RWPE2 (cell line): ENCODE measurements at regions not wholly inside any gene's neighbourhood (a gene's known extent, or its start where the extent isn't known, plus 50 kb on each side); places are given as distances from the start of the nearest gene placed in this dataset.

ENCODE experiments used
- ATAC-seq: fragments of 200-7000 bp; cut with Tn5 transposase; 3 replicates; pipeline ENCODE4 v1.9.1; 2021; ENCODE audit warnings: low read depth
- DNase-seq: peaks from one replicate; pipeline ENCODE4 v3.0.0-alpha.2; 2020; ENCODE audit warnings: low spot score
- H3K27ac ChIP-seq: fragments of 450-650 bp; 2 replicates; pipeline ENCODE4 v1.5.1; 2017; ENCODE audit warnings: mild to moderate bottlenecking; ENCODE audit not compliant: poor library complexity, severe bottlenecking
- H3K27me3 ChIP-seq: fragments of 250-450 bp; sonication (Bioruptor Pico); 2 replicates; pipeline ENCODE4 v1.5.1; 2021; ENCODE audit warnings: mild to moderate bottlenecking, moderate library complexity; ENCODE audit not compliant: insufficient read depth, poor library complexity, severe bottlenecking
- H3K36me3 ChIP-seq: fragments of 250-450 bp; sonication (Bioruptor Pico); 2 replicates; pipeline ENCODE4 v1.5.1; 2020; ENCODE audit warnings: low read depth, mild to moderate bottlenecking, moderate library complexity
- H3K4me1 ChIP-seq: fragments of 250-450 bp; sonication (Bioruptor Pico); 2 replicates; pipeline ENCODE4 v1.5.1; 2021; ENCODE audit warnings: mild to moderate bottlenecking, moderate library complexity; ENCODE audit not compliant: insufficient read depth, poor library complexity, severe bottlenecking
- H3K4me3 ChIP-seq: fragments of 250-450 bp; sonication (Bioruptor Pico); 2 replicates; pipeline ENCODE4 v1.5.1; 2021; ENCODE audit warnings: mild to moderate bottlenecking, moderate library complexity; ENCODE audit not compliant: severe bottlenecking
- H3K9me3 ChIP-seq: fragments of 250-450 bp; sonication (Bioruptor Pico); 2 replicates; pipeline ENCODE4 v1.5.1; 2021; ENCODE audit warnings: mild to moderate bottlenecking, moderate library complexity; ENCODE audit not compliant: severe bottlenecking
- TF ChIP-seq, protein P1 (sequence below): fragments of 450-650 bp; IDR thresholded peaks from one replicate; pipeline ENCODE4 v1.5.1; 2017; ENCODE audit warnings: mild to moderate bottlenecking, moderate library complexity; ENCODE audit not compliant: poor library complexity, severe bottlenecking

DNA sequence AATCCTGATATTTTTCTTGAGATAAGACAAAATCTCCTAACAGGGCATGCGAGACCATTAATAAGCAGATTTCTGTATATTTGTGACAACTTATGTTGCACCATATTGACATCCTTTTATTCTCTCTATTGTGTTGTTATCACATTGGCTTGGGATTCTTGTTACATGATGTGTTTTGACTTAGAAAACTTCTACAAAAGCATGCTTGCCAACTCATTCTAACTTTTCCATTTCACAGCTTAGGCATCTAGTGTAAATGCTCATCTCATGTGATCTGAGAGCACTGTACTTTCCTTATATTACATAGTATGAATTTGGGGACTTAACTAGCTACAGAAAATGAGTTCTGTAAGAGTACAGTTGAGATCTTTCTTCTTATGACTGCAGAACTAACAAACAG is 1040.7 kb upstream of the ADGRB3 start:
- TF ChIP-seq, protein P1, sequence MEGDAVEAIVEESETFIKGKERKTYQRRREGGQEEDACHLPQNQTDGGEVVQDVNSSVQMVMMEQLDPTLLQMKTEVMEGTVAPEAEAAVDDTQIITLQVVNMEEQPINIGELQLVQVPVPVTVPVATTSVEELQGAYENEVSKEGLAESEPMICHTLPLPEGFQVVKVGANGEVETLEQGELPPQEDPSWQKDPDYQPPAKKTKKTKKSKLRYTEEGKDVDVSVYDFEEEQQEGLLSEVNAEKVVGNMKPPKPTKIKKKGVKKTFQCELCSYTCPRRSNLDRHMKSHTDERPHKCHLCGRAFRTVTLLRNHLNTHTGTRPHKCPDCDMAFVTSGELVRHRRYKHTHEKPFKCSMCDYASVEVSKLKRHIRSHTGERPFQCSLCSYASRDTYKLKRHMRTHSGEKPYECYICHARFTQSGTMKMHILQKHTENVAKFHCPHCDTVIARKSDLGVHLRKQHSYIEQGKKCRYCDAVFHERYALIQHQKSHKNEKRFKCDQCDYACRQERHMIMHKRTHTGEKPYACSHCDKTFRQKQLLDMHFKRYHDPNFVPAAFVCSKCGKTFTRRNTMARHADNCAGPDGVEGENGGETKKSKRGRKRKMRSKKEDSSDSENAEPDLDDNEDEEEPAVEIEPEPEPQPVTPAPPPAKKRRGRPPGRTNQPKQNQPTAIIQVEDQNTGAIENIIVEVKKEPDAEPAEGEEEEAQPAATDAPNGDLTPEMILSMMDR: no peak
- Histone ChIP-seq H3K9me3 (no peaks in the 10 kb centered on the region), H3K4me3 (no peak overlapping the region), H3K36me3 (no peaks in the 10 kb centered on the region), H3K27me3 (peaks cover 5% of the 10 kb centered on the region), H3K27ac (no peak overlapping the region), H3K4me1 (no peaks in the 10 kb centered on the region)
- DNase-seq: no peak
- ATAC-seq: no peak

DNA sequence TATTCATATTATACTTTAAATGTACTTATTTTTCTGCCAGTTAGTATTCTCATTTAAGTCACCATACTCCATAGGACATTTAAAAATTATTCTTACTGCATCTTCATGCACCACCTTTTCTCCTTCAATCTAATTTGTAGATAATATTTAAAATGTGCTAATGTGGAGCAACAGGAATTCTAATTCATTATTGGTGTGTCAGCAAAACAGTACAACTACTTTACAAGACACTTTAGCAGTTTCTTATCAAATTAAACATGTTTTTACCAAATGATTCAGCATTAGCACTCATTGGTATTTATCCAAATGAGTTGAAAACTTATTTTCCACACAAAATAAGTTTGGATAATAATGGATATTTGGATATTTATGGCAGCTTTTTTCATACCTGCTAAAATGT is 1041.8 kb upstream of the ADGRB3 start:
- no peaks in the 10 kb centered on the region for H3K36me3 ChIP-seq
- H3K4me3 ChIP-seq: no peak overlapping the region

DNA sequence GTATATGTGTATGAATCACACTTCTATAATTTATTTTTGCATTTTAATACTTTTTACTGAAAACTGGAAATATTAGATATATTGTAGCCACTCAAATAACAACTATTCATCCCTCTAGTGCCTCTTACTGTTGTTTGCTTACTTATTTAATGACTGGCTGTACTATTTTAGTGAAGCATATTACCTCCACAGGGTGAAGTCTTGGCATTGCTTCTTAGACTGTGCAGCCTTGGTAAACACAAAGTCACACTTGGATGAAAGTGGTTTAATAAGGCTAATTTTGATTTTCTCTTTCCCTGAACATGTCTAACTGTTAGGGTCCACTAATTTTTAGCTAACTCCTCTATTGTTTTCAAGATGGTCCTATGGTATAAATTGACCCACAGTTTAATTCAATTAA is 1043.2 kb upstream of the ADGRB3 start:
- Histone ChIP-seq H3K9me3 (no peaks in the 10 kb centered on the region), H3K36me3 (no peaks in the 10 kb centered on the region), H3K27me3 (no peaks in the 10 kb centered on the region), H3K27ac (no peak overlapping the region), H3K4me3 (no peak overlapping the region), H3K4me1 (no peaks in the 10 kb centered on the region)
- no peak for ATAC-seq
- DNase-seq: no peak
- TF ChIP-seq, protein P1: no peak

More for the DNA sequence above, 1041.8 kb upstream of the ADGRB3 start:
- TF ChIP-seq, protein P1: no peak
- H3K4me1 ChIP-seq: no peaks in the 10 kb centered on the region
- no peaks in the 10 kb centered on the region for H3K27me3 ChIP-seq
- H3K27ac ChIP-seq: no peak overlapping the region
- DNase-seq: no peak
- no peak for ATAC-seq
- H3K9me3 ChIP-seq: no peaks in the 10 kb centered on the region

DNA sequence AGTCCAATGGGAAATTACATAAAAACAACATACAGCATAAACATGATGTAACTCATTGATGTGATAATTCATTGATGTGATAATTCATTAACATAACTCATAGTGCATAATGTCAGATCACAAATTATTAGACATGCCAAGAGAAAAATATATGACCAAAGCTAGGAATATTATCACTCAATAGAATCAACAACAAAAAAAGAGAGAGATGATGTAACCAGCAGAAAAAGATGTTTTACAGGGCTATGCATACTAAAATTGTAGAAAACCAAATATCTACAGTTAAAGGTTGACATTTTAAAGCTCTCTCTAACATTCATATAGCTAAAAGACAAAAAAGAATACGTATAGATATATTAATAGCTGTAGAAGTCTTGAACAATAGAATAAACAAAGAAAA is 1067.2 kb upstream of the ADGRB3 start:
- H3K27me3 ChIP-seq: peaks cover 5% of the 10 kb centered on the region
- no peak for ATAC-seq

DNA sequence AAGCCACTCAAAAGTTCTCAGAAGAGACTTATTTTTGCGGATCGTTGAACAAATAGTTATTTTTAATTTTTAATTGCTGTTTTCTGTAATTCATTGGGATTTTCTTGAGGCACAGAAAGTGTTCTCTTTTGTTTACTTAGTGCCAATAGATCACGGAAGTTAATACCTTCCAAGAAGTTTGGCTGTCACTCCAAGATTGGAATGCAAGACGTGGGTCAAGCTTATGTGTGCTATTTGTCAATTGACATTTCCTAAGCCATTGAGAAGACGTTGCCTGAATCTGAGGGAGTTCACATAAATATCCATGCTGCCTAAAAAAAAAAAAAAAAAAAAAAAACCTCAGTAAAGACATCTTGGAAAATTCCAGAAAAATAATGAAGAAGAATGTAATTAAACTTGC is 1071.4 kb upstream of the ADGRB3 start:
- Histone ChIP-seq H3K4me3 (no peak overlapping the region), H3K27ac (no peak overlapping the region), H3K4me1 (no peaks in the 10 kb centered on the region), H3K36me3 (no peaks in the 10 kb centered on the region), H3K9me3 (no peaks in the 10 kb centered on the region), H3K27me3 (peaks cover 5% of the 10 kb centered on the region)
- TF ChIP-seq, protein P1: no peak
- ATAC-seq: no peak
- DNase-seq: no peak

More for the DNA sequence above, 1067.2 kb upstream of the ADGRB3 start:
- no peaks in the 10 kb centered on the region for H3K9me3 ChIP-seq
- H3K27ac ChIP-seq: no peak overlapping the region
- no peak overlapping the region for H3K4me3 ChIP-seq
- TF ChIP-seq, protein P1: no peak
- DNase-seq: no peak
- no peaks in the 10 kb centered on the region for H3K36me3 ChIP-seq
- H3K4me1 ChIP-seq: no peaks in the 10 kb centered on the region
